ENCODE measurements at regions not wholly inside any gene's neighbourhood (a gene's known extent, or its start where the extent isn't known, plus 50 kb on each side); places are given as distances from the start of the nearest gene placed in this dataset.
A peak's percentile ranks its signal among the peaks of the same experiment; 100 is the strongest.
"Not testable (repeated sequence)": the region's sequence is repeated elsewhere in the genome, so short reads cannot be mapped to it uniquely, and the experiment has no call there.

DNA sequence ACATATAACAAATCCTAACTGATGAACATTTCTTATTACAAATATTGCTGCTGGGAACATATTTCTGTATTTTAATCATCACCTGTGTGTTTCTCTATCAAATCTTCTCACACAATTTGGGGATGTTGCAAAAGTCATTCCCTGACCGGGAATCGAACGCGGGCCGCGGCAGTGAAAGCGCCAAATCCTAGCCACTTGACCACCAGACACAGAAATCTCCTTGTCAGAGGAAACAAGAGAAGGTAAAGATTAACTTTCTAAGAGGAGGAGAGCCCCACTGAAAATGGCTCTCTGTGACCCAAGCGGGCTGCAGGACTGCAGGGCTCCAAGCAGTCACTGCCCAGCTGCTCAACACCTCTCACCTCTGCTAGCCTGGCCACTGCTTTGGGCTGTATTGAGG is 304.9 kb downstream of the FAM72C start:
- H3K36me3 ChIP-seq (replicated peaks; ENCODE audit: control insufficient read depth, insufficient read depth, low read length), result no peaks in the 10 kb centered on the region
- H3K27me3 ChIP-seq (ENCODE audit: control insufficient read depth, insufficient read depth, low read length), result no peaks in the 10 kb centered on the region
- DNase-seq, result no peak
- H3K4me3 ChIP-seq (ENCODE audit: insufficient read depth, low read depth, low read length), result no peak overlapping the region

DNA sequence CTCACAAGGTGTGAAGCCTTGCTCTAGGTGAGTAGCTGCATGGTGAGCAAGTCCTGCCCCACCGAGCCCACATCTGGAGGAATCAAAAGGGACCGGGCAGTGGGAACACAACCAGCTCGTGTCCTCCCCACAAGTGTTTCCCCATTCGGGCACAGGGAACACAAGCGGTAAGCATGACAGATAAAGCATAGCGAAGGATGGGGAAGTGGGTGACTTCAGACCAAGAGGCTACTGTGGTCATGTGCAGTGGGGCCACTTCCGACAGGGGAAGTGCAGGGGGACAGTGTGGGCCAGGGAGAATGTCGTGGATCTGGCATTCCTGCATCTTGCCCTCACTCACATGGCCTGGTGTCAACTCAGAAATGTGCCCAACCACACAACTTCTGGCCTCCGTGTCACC is 306.2 kb downstream of the FAM72C start:
- H3K36me3 ChIP-seq (replicated peaks; ENCODE audit: control insufficient read depth, insufficient read depth, low read length), result no peaks in the 10 kb centered on the region
- H3K4me3 ChIP-seq (ENCODE audit: insufficient read depth, low read depth, low read length), result no peak overlapping the region
- no peaks in the 10 kb centered on the region for H3K27me3 ChIP-seq (ENCODE audit: control insufficient read depth, insufficient read depth, low read length)
- DNase-seq, result no peak

DNA sequence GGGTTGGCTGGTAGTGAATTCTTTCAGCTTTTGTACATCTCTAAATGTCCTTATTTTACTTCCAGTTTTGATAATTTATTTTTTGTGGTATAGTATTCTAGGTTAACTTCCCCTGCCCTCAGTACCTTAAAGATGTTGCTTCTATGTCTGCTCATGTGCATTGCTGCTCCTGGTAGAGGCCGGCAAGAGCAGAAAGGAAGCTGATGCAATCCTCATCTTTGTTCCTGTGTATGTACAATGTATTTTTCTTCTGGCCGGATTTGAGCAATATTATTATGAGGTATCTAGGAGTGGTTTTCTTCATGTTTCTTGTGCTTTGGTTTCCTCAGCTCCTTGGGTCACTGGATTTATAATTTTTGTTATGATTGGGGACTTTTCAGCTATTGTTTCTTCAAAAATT is 308.7 kb downstream of the FAM72C start:
- not testable (repeated sequence) for H3K4me3 ChIP-seq (ENCODE audit: insufficient read depth, low read depth, low read length); H3K27me3 ChIP-seq (ENCODE audit: control insufficient read depth, insufficient read depth, low read length); H3K36me3 ChIP-seq (replicated peaks; ENCODE audit: control insufficient read depth, insufficient read depth, low read length); DNase-seq

DNA sequence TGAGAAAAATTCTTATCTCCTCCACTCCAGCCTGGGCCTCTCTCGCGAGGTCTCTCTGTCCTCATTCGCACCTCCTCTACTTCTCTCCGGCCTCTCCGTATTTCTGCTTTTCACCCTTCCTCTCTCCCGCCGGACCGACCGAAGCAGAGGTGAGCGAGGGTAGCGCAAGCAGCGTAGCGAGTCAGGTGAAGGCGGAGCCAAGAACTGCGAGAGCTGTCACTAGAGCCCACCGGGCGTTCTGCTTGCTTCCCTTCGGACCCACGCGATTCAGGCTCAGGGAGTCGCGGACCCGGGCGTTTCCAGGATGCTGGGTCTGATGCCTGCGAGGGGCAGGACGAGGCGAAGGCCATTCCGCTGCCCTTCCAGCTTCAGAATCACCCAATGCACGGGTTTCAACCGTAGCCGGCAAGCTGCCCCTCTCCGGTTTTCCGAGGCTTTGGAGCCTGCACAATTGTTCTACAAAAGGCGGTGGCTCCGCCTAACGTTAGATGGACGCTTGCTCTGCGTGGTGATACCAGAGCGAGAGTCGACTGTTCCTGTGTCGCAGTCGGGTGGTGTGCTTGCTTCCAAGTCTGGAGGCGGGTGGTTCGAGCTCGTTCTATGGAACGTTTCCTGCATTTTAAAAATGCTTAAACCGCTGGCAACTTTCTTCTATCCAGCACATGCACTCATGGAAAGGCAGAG is 310.2 kb downstream of the FAM72C start:
- DNase-seq, result no peak
- Histone ChIP-seq H3K27me3 (ENCODE audit: control insufficient read depth, insufficient read depth, low read length) (no peaks in the 10 kb centered on the region), H3K36me3 (replicated peaks; ENCODE audit: control insufficient read depth, insufficient read depth, low read length) (no peaks in the 10 kb centered on the region), H3K4me3 (ENCODE audit: insufficient read depth, low read depth, low read length) (no peak overlapping the region)

DNA sequence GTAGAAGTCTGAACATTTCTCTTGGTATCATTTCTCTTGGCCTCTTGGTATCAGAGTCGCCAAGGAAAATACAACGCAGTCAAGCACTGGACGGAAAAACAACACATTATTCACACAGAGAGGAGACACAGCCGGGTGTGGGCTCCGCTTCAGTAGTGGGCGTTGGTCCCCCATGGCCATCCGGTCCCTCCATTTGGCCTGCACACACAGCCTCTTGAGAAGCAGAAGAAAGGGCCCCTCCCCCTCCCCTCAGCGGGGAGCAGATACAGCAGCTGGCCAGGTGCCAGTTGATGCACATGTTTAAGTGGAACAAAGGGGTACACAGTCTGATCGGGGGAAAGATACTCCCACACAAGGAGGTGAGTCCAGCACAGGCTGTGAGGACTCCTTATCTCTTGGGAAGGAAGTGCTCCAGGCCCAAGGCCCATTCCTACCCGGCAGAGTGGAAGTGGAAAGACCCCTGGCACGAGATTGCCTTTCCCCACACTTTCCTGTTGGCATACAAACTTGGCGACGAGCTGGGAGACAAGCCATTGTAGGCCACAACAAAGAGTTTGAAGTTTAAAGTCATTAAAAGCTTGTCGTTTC is 311.3 kb downstream of the FAM72C start:
- Histone ChIP-seq H3K27me3 (ENCODE audit: control insufficient read depth, insufficient read depth, low read length) (no peaks in the 10 kb centered on the region), H3K36me3 (replicated peaks; ENCODE audit: control insufficient read depth, insufficient read depth, low read length) (no peaks in the 10 kb centered on the region), H3K4me3 (ENCODE audit: insufficient read depth, low read depth, low read length) (no peak overlapping the region)
- DNase-seq, result no peak

DNA sequence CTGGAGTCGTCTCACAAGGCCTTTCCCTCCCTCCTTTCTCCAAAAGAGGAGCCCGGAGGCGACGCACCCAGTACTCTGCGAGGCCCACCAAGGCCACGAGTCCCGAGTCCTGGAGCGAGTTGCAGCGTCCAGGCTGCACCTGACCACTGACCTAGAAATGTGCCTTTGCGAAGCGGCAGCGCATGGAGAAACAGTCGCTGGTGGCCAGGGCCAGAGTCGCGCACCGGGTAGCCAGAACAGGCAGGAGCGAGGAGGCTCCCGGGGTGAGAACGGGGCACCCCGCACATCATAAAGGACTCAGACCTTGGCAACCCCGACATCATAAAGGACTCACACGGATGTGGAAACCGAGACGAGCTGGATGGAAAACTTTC is 318.4 kb downstream of the FAM72C start:
- H3K4me3 ChIP-seq (ENCODE audit: insufficient read depth, low read depth, low read length), result no peak overlapping the region
- DNase-seq, result no peak
- H3K27me3 ChIP-seq (ENCODE audit: control insufficient read depth, insufficient read depth, low read length), result no peaks in the 10 kb centered on the region
- H3K36me3 ChIP-seq (replicated peaks; ENCODE audit: control insufficient read depth, insufficient read depth, low read length), result no peaks in the 10 kb centered on the region

DNA sequence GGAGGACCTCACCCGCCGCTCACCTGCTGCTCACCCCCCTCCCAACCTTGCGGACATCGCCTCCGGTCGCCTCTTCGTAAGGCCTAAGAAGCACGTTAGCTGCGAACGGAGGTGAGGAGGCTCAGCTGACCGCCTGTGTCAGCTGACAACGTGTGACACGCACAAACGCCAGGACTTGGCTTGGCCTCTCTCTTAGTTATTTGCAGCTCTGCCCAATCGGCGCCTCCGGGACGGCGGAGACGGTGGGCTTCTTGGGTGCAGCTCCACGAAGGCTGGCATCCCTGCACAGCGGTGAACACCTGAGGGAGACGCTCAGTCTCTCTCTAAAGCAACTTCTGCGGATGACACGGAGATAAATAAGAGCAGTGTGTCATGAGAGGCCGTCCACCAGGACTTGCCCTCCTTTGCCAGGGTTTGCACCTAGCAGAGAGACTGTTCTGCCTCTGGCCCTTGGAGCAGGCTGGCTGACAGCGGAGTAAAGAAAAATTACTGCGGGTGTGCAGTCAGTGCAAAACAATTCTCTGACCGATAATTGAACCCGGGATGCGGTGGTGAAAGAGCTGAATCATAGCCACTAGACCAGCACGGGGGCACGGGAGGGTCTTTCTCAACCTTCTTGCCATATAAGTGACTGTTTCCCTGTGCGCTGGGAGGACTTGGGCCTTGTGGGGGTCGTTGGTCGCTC is 318.9 kb downstream of the FAM72C start:
- Histone ChIP-seq H3K36me3 (replicated peaks; ENCODE audit: control insufficient read depth, insufficient read depth, low read length) (no peaks in the 10 kb centered on the region), H3K27me3 (ENCODE audit: control insufficient read depth, insufficient read depth, low read length) (no peaks in the 10 kb centered on the region), H3K4me3 (ENCODE audit: insufficient read depth, low read depth, low read length) (no peak overlapping the region)
- DNase-seq, result no peak

DNA sequence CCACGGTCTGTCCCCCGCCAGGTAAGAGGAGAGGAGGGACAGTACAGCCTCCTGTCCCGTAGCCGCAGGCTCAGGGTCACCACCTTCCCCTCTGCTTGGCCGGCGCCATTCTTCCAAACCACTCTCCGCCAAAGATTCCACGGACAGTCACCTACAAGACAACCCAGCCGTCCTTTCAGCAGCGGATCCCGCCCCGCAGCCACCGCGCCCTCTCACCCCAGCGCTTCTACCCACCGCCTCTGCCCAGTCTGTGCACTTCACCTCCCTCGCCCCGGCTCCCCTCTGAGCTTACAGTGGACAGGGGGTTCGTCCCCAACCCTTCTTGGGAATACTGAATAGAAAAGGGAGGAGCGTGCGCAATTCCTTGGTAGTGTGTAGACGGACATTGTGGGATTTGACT is 319.6 kb downstream of the FAM72C start:
- DNase-seq, result no peak
- Histone ChIP-seq H3K36me3 (replicated peaks; ENCODE audit: control insufficient read depth, insufficient read depth, low read length) (no peaks in the 10 kb centered on the region), H3K27me3 (ENCODE audit: control insufficient read depth, insufficient read depth, low read length) (no peaks in the 10 kb centered on the region), H3K4me3 (ENCODE audit: insufficient read depth, low read depth, low read length) (no peak overlapping the region)

DNA sequence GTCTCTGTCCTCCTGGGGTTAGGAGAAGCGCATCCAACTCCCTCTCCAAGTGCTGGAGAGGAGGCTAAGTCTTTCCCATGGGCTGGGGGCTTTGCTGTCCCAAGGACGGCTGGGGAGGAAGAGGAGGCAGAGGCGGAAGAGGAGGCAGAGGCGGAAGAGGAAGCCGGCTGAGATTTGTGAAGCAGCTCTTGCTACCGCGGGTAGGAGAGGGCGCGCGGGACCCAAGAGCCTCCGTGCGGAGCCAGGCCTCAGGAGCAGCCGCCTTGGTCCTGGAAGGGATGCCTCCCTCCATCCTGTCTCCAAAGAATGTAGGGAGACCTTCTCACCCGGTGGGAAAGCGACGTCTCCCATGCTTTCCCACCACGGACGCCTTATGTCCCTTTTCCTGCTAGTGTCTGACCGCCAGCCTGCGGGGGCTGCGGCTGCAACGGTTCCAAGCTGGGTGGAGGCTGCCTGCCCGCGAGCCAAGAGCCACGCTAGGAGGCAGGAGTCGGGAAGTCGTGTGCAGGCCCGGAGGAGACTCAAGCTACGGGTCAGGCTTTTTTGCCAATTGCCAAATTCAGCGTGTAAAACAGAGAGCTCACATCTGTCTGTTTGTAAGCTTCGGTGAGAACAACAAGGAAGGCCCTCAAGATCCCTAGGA is 320.3 kb downstream of the FAM72C start:
- DNase-seq, result no peak
- Histone ChIP-seq H3K27me3 (ENCODE audit: control insufficient read depth, insufficient read depth, low read length) (no peaks in the 10 kb centered on the region), H3K36me3 (replicated peaks; ENCODE audit: control insufficient read depth, insufficient read depth, low read length) (no peaks in the 10 kb centered on the region), H3K4me3 (ENCODE audit: insufficient read depth, low read depth, low read length) (no peak overlapping the region)

DNA sequence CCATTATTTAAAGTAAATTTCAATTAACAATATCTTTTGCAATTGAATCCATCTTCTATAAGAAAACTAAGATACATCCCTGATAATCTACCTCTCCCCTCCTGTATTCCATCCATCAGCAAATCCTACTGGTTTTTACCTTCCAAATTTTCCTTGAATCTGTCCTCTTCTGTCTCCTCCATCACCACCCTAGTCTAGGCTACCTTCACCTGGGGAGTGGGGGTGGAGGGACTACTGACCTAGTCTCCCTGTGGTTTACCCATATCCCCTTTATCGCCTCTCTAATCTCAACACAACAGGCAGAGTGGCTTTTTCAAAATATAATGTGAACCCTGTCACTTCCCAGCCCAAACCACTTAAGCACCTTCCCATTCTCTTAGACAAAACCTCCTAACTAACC is 327.8 kb downstream of the FAM72C start:
- not testable (repeated sequence) for H3K27me3 ChIP-seq (ENCODE audit: control insufficient read depth, insufficient read depth, low read length); H3K4me3 ChIP-seq (ENCODE audit: insufficient read depth, low read depth, low read length); DNase-seq; H3K36me3 ChIP-seq (replicated peaks; ENCODE audit: control insufficient read depth, insufficient read depth, low read length)

DNA sequence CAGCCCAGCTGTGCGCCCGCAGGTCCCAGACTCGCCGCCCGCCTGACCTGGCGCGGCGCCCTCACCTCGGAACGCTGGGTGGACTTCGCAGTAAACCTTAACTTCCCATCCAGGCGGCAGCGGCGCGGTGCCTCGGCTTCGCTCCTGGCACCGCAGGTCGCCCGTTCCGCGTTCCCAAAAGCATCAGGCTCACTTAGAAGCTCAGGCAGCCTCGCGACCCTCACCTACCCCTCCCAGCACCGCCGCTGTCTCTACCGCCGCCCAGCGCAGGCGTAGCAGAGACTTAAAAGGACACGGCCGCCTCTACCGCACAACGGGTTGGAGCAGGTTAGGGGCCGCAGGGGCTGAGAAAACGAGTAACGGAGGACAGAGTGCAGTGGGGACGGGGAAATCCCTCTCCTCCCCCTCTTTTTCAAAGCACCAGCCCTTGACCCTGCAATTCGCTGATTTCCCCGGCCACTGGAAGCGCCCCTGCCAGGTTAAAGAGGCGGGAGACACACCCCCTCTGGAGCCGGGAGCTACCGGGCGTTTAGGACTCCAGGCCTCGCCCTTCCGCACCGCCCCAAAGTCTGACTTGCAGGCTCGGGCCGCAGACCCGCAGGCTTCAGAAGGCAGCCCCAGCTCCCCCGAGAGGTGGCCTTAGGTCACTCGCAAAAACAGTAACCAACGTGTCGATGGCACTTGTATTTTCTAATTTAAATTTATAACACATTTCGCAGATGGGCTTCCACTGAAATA is 328.5 kb downstream of the FAM72C start:
- Histone ChIP-seq H3K27me3 (ENCODE audit: control insufficient read depth, insufficient read depth, low read length) (no peaks in the 10 kb centered on the region), H3K36me3 (replicated peaks; ENCODE audit: control insufficient read depth, insufficient read depth, low read length) (no peaks in the 10 kb centered on the region), H3K4me3 (ENCODE audit: insufficient read depth, low read depth, low read length) (no peak overlapping the region)
- peak; percentile 37 for DNase-seq

DNA sequence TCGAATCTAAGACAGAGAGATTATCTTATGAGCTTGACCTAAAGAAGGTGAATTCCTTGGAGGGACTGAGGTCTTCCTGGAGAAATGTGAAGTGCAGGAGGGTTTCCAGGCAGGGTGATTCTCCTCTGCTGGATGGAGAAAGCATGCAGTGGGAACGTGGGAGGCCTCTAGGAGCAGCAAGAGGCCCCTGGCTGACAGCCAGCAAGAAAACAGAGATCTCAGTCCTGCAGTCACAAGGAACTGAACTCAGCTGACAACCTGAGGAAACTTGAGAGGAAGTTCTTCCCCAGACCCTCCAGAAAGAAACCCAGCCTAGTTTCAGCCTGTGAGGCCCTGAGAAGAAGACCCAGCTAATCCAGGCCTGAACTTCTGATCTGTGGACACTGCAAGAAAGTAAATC is 345.9 kb downstream of the FAM72C start:
- H3K4me3 ChIP-seq (ENCODE audit: insufficient read depth, low read depth, low read length), result no peak overlapping the region
- H3K27me3 ChIP-seq (ENCODE audit: control insufficient read depth, insufficient read depth, low read length), result no peaks in the 10 kb centered on the region
- DNase-seq, result no peak
- H3K36me3 ChIP-seq (replicated peaks; ENCODE audit: control insufficient read depth, insufficient read depth, low read length), result no peaks in the 10 kb centered on the region

DNA sequence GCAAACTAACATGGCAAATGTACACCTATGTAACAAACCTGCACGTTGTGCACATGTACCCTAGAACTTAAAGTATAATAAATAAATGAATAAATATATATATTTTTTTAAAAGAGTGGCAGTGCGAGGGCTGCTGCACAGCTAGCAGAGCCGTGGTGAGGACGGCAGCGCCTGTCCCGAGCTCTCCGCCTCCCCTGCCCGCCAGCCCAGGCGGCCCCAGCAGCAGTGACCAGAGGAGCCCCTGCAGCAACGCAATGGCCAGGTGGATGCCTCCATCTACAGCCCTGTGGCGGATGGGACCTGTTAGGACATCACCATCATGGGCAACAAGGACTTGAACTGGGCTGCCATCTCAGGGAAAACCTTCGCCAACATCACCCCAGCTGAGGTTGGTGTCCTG is 351.9 kb downstream of the FAM72C start:
- H3K36me3 ChIP-seq (replicated peaks; ENCODE audit: control insufficient read depth, insufficient read depth, low read length), result no peaks in the 10 kb centered on the region
- H3K27me3 ChIP-seq (ENCODE audit: control insufficient read depth, insufficient read depth, low read length), result no peaks in the 10 kb centered on the region
- DNase-seq, result no peak
- H3K4me3 ChIP-seq (ENCODE audit: insufficient read depth, low read depth, low read length), result no peak overlapping the region

DNA sequence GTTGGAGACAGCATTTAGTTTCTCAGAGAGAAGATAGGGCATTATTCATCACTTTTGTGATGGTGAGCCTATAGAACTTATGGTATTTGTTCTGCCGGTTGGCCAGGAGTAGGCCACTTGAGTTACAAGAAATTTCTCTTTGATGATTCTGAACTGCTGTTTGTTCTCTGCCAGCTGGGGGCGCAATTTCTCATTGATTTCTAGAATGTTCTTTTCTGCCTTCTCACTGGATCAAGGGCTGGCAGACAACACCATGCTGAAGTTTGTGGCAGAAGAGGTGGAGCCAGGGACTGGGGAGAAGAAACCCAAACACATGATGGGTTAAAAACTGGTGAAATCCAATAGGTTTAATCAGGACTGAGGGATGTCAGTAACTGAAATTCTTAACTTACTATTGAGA is 360.6 kb downstream of the FAM72C start:
- Histone ChIP-seq H3K27me3 (ENCODE audit: control insufficient read depth, insufficient read depth, low read length) (no peaks in the 10 kb centered on the region), H3K36me3 (replicated peaks; ENCODE audit: control insufficient read depth, insufficient read depth, low read length) (no peaks in the 10 kb centered on the region), H3K4me3 (ENCODE audit: insufficient read depth, low read depth, low read length) (no peak overlapping the region)
- DNase-seq, result no peak

Data from H7 (cell line).